GM12872 (cell line): ENCODE measurements at regions not wholly inside any gene's neighbourhood (a gene's known extent, or its start where the extent isn't known, plus 50 kb on each side); places are given as distances from the start of the nearest gene placed in this dataset.

Experiments used
- CTCF ChIP-seq: IDR thresholded peaks from 3 replicates; pipeline ENCODE4 v1.5.1; 2011; ENCODE audit warnings: low read depth, mild to moderate bottlenecking, low read length, moderate library complexity; ENCODE audit not compliant: insufficient read depth

- no peak for TF ChIP-seq CTCF
These were observed 519.8 kb upstream of the MYT1L start for GRCh38 chr2:2850859-2851258.

- no peak for TF ChIP-seq CTCF
These were observed 519.2 kb upstream of the MYT1L start for GRCh38 chr2:2850218-2850755.

- no peak for TF ChIP-seq CTCF
These were observed 518.6 kb upstream of the MYT1L start for GRCh38 chr2:2849464-2850217.

- TF ChIP-seq CTCF: no peak
These were observed 517.7 kb upstream of the MYT1L start for GRCh38 chr2:2848621-2849333.

GRCh38 chr2:2848198-2848597 lies 517.1 kb upstream of the MYT1L start:
- TF ChIP-seq CTCF: no peak

GRCh38 chr2:2847209-2847676 lies 516.2 kb upstream of the MYT1L start:
- no peak for TF ChIP-seq CTCF
